Esophagus squamous epithelium (tissue), 5 donors: ENCODE measurements at regions not wholly inside any gene's neighbourhood (a gene's known extent, or its start where the extent isn't known, plus 50 kb on each side); places are given as distances from the start of the nearest gene placed in this dataset.

ENCODE experiments used
- DNase-seq: peaks from one replicate; lab custom pipeline; 2025; lab: John Stamatoyannopoulos, UW
- H3K27ac ChIP-seq, 4 donors: fragments of 200-600 bp; sonication (generic); one replicate each; pipeline ENCODE4 v1.5.1; 2016 to 2019; ENCODE audit warnings: mild to moderate bottlenecking in 1 of 4
- H3K27me3 ChIP-seq, 4 donors: fragments of 200-600 bp; sonication (generic); 1 replicate in 3 of 4; 2 replicates in 1 of 4; pipeline versions ENCODE4 v1.5.1 to v1.6.0; 2017 to 2021; ENCODE audit warnings: antibody characterized with exemption in 1 of 4
- H3K36me3 ChIP-seq, 3 donors: fragments of 200-600 bp; sonication (generic); one replicate each; pipeline ENCODE4 v1.5.1; 2016 to 2019
- H3K4me1 ChIP-seq, 3 donors: fragments of 200-600 bp; sonication (generic); one replicate each; pipeline ENCODE4 v1.5.1; 2017 to 2019
- H3K4me3 ChIP-seq, 4 donors: fragments of 200-600 bp; sonication (generic); 1 replicate in 3 of 4; 2 replicates in 1 of 4; pipeline ENCODE4 v1.5.1; 2016 to 2019; ENCODE audit warnings: mild to moderate bottlenecking in 2 of 4, moderate library complexity in 1 of 4
- H3K9me3 ChIP-seq, 3 donors: fragments of 200-600 bp; sonication (generic); one replicate each; pipeline ENCODE4 v1.5.1; 2016 to 2019
- CTCF ChIP-seq, 6 experiments: fragments of 450-650 bp in 4 of 6; fragments of 200-600 bp in 2 of 6; sonication (generic) in 2 of 6; IDR thresholded peaks; one replicate each; pipeline ENCODE4 v1.5.1; 2016 to 2019; ENCODE audit warnings: antibody characterized with exemption in 6 of 6, mild to moderate bottlenecking in 4 of 6, moderate library complexity in 4 of 6
- POLR2A ChIP-seq, 4 donors: fragments of 450-650 bp; IDR thresholded peaks; one replicate each; pipeline ENCODE4 v1.6.1; 2017; ENCODE audit warnings: antibody characterized with exemption in 4 of 4, mild to moderate bottlenecking in 4 of 4, moderate library complexity in 3 of 4
- WGBS, 2 donors: methylation state at CpG; one replicate each; pipeline ENCODE4 v1.1.5; 2018; 5-methylcytosine and 5-hydroxymethylcytosine counted together
- intact Hi-C: fragments of 100-400 bp; cut with DNase I; formaldehyde crosslinking; loops from one replicate; pipeline ENCODE4 v1.15.0; 2022
- donor health status: DM: yes; HTN: yes; CAD: no.

- WGBS, 2 donors: 67 to 74% methylated on average over 3 of the region's 3 CpGs
- Histone ChIP-seq H3K9me3 (no peaks in the 10 kb centered on the region), H3K27me3 (no peaks in the 10 kb centered on the region), H3K4me3 (no peak overlapping the region), H3K4me1 (no peaks in the 10 kb centered on the region), H3K36me3 (no peaks in the 10 kb centered on the region), H3K27ac (no peak overlapping the region)
- no peak for TF ChIP-seq CTCF (IDR thresholded peaks at IDR 0.05)
- intact Hi-C loops: no loop called here
- no peak for DNase-seq
These were observed 279.9 kb downstream of the ARL4A start for GRCh38 chr7:12967322-12967721.

- no peaks in the 10 kb centered on the region for H3K36me3 ChIP-seq
- WGBS, 2 donors: 84 to 87% methylated on average over 4 of the region's 4 CpGs
- TF ChIP-seq POLR2A (IDR thresholded peaks at IDR 0.05) (no peak), CTCF (IDR thresholded peaks at IDR 0.05) (no peak)
- H3K27ac ChIP-seq: no peak overlapping the region
- DNase-seq: no peak
- no peaks in the 10 kb centered on the region for H3K4me1 ChIP-seq
- no peaks in the 10 kb centered on the region for H3K9me3 ChIP-seq
- no peaks in the 10 kb centered on the region for H3K27me3 ChIP-seq
- no peak overlapping the region for H3K4me3 ChIP-seq
- intact Hi-C loops: no loop called here
These were observed 281.5 kb downstream of the ARL4A start for GRCh38 chr7:12968836-12969422.

- no peak overlapping the region for H3K27ac ChIP-seq
- H3K27me3 ChIP-seq: no peaks in the 10 kb centered on the region
- DNase-seq: no peak
- no peaks in the 10 kb centered on the region for H3K4me1 ChIP-seq
- intact Hi-C loops: no loop called here
- TF ChIP-seq POLR2A (IDR thresholded peaks at IDR 0.05) (no peak), CTCF (IDR thresholded peaks at IDR 0.05) (no peak)
- WGBS, 2 donors: 78 to 89% methylated on average over 2 of the region's 2 CpGs
- H3K36me3 ChIP-seq: no peaks in the 10 kb centered on the region
- no peak overlapping the region for H3K4me3 ChIP-seq
- no peaks in the 10 kb centered on the region for H3K9me3 ChIP-seq
These were observed 283.2 kb downstream of the ARL4A start for GRCh38 chr7:12970626-12971025.

- H3K27me3 ChIP-seq: no peaks in the 10 kb centered on the region
- H3K36me3 ChIP-seq: no peaks in the 10 kb centered on the region
- no peaks in the 10 kb centered on the region for H3K4me1 ChIP-seq
- H3K9me3 ChIP-seq: no peaks in the 10 kb centered on the region
- intact Hi-C loops: no loop called here
- no peak overlapping the region for H3K27ac ChIP-seq
- no peak for DNase-seq
- TF ChIP-seq CTCF (IDR thresholded peaks at IDR 0.05): no peak
- no peak for TF ChIP-seq POLR2A (IDR thresholded peaks at IDR 0.05)
- no peak overlapping the region for H3K4me3 ChIP-seq
- WGBS, 2 donors: 84 to 85% methylated on average over 5 of the region's 5 CpGs
These were observed 287.2 kb downstream of the ARL4A start for GRCh38 chr7:12974451-12975166.

GRCh38 chr7:12975412-12975811 is 288.0 kb downstream of the ARL4A start:
- intact Hi-C loops: no loop called here
- H3K4me3 ChIP-seq: no peak overlapping the region
- H3K9me3 ChIP-seq: no peaks in the 10 kb centered on the region
- TF ChIP-seq CTCF (IDR thresholded peaks at IDR 0.05) (no peak), POLR2A (IDR thresholded peaks at IDR 0.05) (no peak)
- H3K27me3 ChIP-seq: no peaks in the 10 kb centered on the region
- DNase-seq: no peak
- H3K36me3 ChIP-seq: no peaks in the 10 kb centered on the region
- H3K4me1 ChIP-seq: no peaks in the 10 kb centered on the region
- H3K27ac ChIP-seq: no peak overlapping the region
